PC-9 (cell line): ENCODE measurements at regions not wholly inside any gene's neighbourhood (a gene's known extent, or its start where the extent isn't known, plus 50 kb on each side); places are given as distances from the start of the nearest gene placed in this dataset.

Experiments
- EZH2 ChIP-seq: fragments of 200-600 bp; sonication (generic); IDR thresholded peaks from 2 replicates; pipeline ENCODE4 v1.8.0; 2017; ENCODE audit warnings: antibody characterized with exemption, low read depth
- TF ChIP-seq, protein P1 (sequence below): fragments of 200-600 bp; sonication (generic); conservative IDR thresholded peaks from 2 replicates; pipeline ENCODE4 v1.6.1; 2017; ENCODE audit warnings: mixed run types, antibody characterized with exemption, mild to moderate bottlenecking, moderate library complexity

GRCh38 chr5:152990217-152990616 is 500.3 kb upstream of the GRIA1 start:
- no peak for TF ChIP-seq EZH2
- TF ChIP-seq, protein P1, sequence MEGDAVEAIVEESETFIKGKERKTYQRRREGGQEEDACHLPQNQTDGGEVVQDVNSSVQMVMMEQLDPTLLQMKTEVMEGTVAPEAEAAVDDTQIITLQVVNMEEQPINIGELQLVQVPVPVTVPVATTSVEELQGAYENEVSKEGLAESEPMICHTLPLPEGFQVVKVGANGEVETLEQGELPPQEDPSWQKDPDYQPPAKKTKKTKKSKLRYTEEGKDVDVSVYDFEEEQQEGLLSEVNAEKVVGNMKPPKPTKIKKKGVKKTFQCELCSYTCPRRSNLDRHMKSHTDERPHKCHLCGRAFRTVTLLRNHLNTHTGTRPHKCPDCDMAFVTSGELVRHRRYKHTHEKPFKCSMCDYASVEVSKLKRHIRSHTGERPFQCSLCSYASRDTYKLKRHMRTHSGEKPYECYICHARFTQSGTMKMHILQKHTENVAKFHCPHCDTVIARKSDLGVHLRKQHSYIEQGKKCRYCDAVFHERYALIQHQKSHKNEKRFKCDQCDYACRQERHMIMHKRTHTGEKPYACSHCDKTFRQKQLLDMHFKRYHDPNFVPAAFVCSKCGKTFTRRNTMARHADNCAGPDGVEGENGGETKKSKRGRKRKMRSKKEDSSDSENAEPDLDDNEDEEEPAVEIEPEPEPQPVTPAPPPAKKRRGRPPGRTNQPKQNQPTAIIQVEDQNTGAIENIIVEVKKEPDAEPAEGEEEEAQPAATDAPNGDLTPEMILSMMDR: no peak
